ENCODE measurements at regions not wholly inside any gene's neighbourhood (a gene's known extent, or its start where the extent isn't known, plus 50 kb on each side); places are given as distances from the start of the nearest gene placed in this dataset.

DNA sequence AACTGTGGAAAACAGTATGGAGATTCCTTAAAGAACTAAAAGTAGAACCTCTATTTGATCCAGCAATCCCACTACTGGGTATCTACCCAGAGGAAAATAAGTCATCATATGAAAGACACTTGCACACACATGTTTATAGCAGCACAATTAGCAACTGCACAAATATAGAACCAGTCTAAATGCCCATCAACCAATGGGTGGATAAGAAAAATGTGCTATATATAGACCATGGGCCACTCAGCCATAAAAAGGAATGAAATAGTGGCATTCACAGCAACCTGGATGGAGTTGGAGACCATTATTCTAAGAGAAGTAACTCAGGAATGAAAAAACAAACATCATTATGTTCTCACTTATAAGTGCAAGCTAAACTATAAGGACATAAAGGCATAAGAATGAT, 105.0 kb upstream of the PGBD5 start:
- no peak overlapping the region for H3K4me3 Mint-ChIP-seq (ENCODE audit: unreplicated experiment)
- TF ChIP-seq, protein P1, sequence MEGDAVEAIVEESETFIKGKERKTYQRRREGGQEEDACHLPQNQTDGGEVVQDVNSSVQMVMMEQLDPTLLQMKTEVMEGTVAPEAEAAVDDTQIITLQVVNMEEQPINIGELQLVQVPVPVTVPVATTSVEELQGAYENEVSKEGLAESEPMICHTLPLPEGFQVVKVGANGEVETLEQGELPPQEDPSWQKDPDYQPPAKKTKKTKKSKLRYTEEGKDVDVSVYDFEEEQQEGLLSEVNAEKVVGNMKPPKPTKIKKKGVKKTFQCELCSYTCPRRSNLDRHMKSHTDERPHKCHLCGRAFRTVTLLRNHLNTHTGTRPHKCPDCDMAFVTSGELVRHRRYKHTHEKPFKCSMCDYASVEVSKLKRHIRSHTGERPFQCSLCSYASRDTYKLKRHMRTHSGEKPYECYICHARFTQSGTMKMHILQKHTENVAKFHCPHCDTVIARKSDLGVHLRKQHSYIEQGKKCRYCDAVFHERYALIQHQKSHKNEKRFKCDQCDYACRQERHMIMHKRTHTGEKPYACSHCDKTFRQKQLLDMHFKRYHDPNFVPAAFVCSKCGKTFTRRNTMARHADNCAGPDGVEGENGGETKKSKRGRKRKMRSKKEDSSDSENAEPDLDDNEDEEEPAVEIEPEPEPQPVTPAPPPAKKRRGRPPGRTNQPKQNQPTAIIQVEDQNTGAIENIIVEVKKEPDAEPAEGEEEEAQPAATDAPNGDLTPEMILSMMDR (IDR thresholded peaks at IDR 0.05; ENCODE audit: unreplicated experiment) = no peak
- DNase-seq (ENCODE audit: low spot score) = no peak
- no peaks in the 10 kb centered on the region for H3K4me1 Mint-ChIP-seq (ENCODE audit: unreplicated experiment)
- H3K36me3 Mint-ChIP-seq (ENCODE audit: low read depth, unreplicated experiment) = peaks cover 7% of the 10 kb centered on the region
- H3K9me3 Mint-ChIP-seq (ENCODE audit: unreplicated experiment) = peaks cover 12% of the 10 kb centered on the region
- H3K27me3 Mint-ChIP-seq (ENCODE audit: unreplicated experiment) = peaks cover 2% of the 10 kb centered on the region
- no peak overlapping the region for H3K27ac Mint-ChIP-seq (ENCODE audit: unreplicated experiment)

DNA sequence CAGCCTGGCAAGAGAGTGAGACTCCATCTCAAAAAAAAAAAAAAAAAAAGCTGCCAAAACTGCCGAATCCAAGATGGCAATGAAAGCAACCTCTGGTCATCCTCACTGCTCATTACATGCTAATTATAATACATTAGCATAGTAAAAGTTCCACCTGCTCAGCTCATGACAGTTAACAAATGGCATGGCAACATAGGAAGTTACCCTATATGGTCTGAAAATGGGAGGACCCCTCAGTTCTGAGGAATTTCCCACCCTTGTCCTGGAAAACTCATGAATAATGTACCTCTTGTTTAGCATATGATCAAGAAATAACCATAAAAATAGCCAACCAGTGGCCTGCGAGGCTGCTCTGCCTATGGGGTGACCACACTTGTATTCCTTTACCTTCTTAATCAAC, 93.1 kb upstream of the PGBD5 start:
- peaks cover 1% of the 10 kb centered on the region for H3K27me3 Mint-ChIP-seq (ENCODE audit: unreplicated experiment)
- no peak overlapping the region for H3K27ac Mint-ChIP-seq (ENCODE audit: unreplicated experiment)
- H3K36me3 Mint-ChIP-seq (ENCODE audit: low read depth, unreplicated experiment) = no peaks in the 10 kb centered on the region
- DNase-seq (ENCODE audit: low spot score) = no peak
- H3K4me3 Mint-ChIP-seq (ENCODE audit: unreplicated experiment) = no peak overlapping the region
- H3K4me1 Mint-ChIP-seq (ENCODE audit: unreplicated experiment) = peaks cover 5% of the 10 kb centered on the region
- H3K9me3 Mint-ChIP-seq (ENCODE audit: unreplicated experiment) = no peaks in the 10 kb centered on the region
- TF ChIP-seq, protein P1 (IDR thresholded peaks at IDR 0.05; ENCODE audit: unreplicated experiment) = no peak

DNA sequence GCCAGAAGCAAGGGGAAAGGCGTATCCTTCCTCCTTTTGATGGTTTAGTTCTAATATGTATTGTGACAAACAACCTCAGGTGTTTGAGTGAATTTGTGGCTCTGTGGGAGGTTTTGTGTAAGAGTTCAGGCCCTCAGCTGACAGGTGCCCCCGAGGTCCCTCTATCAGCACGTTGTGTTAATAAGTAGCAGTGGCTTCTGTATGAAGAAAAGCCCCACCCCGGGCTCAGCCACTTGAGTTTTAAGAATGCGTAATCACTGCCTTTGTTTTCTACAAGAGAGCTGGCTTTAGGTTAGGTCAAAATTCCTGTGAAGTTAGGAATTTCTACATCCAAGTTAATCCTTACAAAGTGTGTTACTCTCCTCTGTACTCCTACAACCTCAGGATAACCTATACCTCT, 92.4 kb upstream of the PGBD5 start:
- Mint-ChIP-seq H3K36me3 (ENCODE audit: low read depth, unreplicated experiment) (no peaks in the 10 kb centered on the region), H3K27ac (ENCODE audit: unreplicated experiment) (no peak overlapping the region), H3K4me1 (ENCODE audit: unreplicated experiment) (peaks cover 5% of the 10 kb centered on the region), H3K4me3 (ENCODE audit: unreplicated experiment) (no peak overlapping the region), H3K27me3 (ENCODE audit: unreplicated experiment) (peaks cover 1% of the 10 kb centered on the region), H3K9me3 (ENCODE audit: unreplicated experiment) (no peaks in the 10 kb centered on the region)
- DNase-seq (ENCODE audit: low spot score) = no peak
- TF ChIP-seq, protein P1 (IDR thresholded peaks at IDR 0.05; ENCODE audit: unreplicated experiment) = no peak

DNA sequence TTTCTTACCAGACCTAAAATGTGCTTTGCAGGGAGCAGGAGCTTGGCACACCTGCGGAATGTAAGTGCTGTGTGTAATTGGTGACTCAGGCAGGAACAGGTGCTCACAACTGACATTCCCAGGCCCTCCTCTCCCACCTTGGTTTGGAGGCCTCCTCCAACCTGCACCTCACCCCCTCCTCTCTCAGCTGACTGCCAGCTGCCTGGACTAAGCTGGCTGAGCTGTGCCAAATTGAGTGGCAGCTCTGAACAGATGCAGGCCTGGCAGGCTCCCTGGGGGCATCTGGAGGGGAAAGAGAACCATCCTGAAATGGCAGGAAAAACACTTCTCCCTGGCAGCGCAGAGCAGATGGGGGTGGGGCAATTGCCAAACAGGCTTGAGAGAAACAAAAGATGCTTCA, 91.7 kb upstream of the PGBD5 start:
- H3K4me3 Mint-ChIP-seq (ENCODE audit: unreplicated experiment) = no peak overlapping the region
- H3K27ac Mint-ChIP-seq (ENCODE audit: unreplicated experiment) = no peak overlapping the region
- H3K27me3 Mint-ChIP-seq (ENCODE audit: unreplicated experiment) = peaks cover 1% of the 10 kb centered on the region
- H3K9me3 Mint-ChIP-seq (ENCODE audit: unreplicated experiment) = no peaks in the 10 kb centered on the region
- H3K4me1 Mint-ChIP-seq (ENCODE audit: unreplicated experiment) = peaks cover 5% of the 10 kb centered on the region
- no peaks in the 10 kb centered on the region for H3K36me3 Mint-ChIP-seq (ENCODE audit: low read depth, unreplicated experiment)
- no peak for DNase-seq (ENCODE audit: low spot score)
- TF ChIP-seq, protein P1 (IDR thresholded peaks at IDR 0.05; ENCODE audit: unreplicated experiment) = no peak

DNA sequence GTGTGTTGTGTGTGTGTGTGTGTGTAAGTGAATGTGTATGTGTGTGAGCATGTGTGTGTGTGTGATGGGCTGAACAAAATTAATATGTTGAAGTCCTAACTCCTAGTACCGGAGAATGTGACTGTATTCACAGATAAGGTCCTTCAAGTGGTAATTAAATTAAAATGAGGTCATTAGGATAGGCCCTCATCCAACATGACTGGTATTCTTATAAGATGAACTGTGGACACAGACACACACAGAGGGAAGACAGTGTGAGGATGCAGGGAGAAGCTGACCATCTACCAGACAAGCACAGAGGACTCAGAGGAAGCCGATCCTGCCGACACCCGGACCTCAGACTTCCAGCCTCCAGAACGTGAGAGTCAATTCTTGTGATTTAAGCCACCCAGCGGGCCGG, 91.2 kb upstream of the PGBD5 start:
- H3K27ac Mint-ChIP-seq (ENCODE audit: unreplicated experiment) = no peak overlapping the region
- no peak for DNase-seq (ENCODE audit: low spot score)
- TF ChIP-seq, protein P1 (IDR thresholded peaks at IDR 0.05; ENCODE audit: unreplicated experiment) = no peak
- H3K4me1 Mint-ChIP-seq (ENCODE audit: unreplicated experiment) = peaks cover 5% of the 10 kb centered on the region
- no peaks in the 10 kb centered on the region for H3K36me3 Mint-ChIP-seq (ENCODE audit: low read depth, unreplicated experiment)
- H3K9me3 Mint-ChIP-seq (ENCODE audit: unreplicated experiment) = no peaks in the 10 kb centered on the region
- peaks cover 1% of the 10 kb centered on the region for H3K27me3 Mint-ChIP-seq (ENCODE audit: unreplicated experiment)
- H3K4me3 Mint-ChIP-seq (ENCODE audit: unreplicated experiment) = no peak overlapping the region
